NCI-H446 (cell line): ENCODE measurements at regions not wholly inside any gene's neighbourhood (a gene's known extent, or its start where the extent isn't known, plus 50 kb on each side); places are given as distances from the start of the nearest gene placed in this dataset.

Source experiments
- DNase-seq, 2 experiments: peaks; one replicate each; lab custom pipeline; 2025; lab: John Stamatoyannopoulos, UW

GRCh38 chr13:107113387-107113786 lies 545.5 kb upstream of the ARGLU1 start:
- DNase-seq, result no peak

DNA sequence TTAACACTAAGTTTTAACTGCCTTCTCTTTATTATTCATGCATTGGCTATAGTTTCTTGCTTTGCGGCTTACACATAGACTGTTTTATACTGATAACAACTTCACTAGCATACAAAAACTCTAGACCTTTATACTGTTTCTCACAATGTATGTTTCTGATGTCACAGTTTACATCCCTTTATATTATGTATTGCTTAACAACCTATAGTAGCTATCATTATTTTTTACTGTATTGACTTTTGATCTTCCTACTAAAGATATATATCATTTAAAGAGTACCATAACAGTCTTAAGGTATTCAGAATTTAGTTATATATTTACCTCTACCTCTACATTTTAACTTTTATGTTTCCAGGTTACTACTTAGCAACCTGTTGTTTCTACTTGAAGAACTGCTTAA lies 543.3 kb upstream of the ARGLU1 start:
- no peak for DNase-seq

DNA sequence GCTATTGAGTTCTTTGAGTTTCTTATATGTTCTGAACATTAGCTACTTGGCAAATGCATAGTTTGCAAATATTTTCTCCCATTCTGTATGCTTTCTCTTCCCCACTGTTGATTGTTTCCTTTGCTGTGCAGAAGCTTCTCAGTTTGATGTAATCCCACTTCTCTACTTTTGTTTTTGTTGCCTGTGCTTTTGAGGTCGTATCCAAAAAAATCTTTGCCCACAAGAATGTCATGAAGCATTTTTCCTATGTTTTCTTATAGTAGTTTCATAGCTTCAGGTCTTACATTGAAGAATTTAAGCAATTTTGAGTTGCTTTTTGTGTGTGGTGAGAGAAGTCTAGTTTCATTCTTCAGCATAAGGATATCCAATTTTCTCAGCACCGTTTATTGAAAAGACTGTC lies 536.7 kb upstream of the ARGLU1 start:
- DNase-seq, result no peak

DNA sequence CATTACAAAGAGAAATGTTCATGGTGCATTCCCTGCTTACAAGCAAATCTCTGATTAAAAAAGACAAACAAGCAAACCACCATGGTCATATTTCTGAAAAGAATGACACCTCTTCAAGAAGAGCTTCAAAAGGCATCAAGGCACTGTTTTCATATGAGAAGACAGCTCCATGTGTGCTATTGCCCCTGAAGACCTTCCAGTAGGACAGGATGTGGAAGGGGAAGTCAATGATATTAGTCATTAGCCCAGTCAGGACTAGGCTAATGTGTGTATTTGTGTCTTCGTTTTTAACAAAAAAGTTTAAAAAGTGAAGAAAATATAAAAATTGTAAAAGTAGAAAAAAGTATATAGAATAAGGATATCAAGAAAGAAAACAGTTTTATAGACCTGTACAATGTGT lies 534.7 kb upstream of the ARGLU1 start:
- DNase-seq, result no peak

- no peak for DNase-seq
Measured at GRCh38 chr13:107099661-107100060, 531.7 kb upstream of the ARGLU1 start.

DNA sequence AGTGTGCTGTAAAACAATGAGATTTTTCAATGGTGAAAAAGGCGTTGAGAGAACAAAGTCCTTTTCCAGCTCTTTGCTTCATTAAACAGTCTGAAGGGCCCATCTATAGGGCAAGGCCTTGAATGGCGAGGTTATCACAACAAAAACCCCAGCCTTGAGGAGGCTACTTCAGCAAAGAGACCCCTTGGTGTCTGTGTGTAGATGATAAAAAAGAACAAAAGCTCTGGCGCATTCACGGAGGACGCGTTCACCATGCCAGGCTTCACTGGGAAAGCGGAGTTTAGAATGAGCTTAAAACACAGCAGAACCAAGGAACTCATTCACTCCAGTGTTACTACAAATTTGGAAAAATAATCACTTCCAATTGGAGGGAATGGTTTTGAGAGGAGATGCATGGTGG lies 530.0 kb upstream of the ARGLU1 start:
- no peak for DNase-seq

DNA sequence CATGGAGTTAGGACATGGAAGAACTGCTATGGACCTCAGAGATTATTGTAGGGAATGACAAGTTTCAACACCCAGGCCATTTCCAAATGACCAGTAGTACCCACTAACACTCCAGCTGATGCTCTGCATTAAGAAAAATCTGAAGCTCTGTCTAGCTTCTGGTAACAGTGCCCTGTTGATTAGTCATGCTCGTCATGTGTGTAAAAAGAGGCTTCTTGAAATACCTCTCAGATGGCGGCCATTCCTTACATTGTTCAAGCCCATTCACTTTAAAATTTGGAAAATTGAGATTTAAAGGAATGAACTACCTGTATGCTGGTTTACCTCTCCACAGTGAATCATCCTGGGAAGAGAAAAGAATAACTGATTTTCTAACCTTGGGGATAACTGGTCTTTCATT lies 527.9 kb upstream of the ARGLU1 start:
- no peak for DNase-seq

GRCh38 chr13:107091861-107092260 lies 523.9 kb upstream of the ARGLU1 start:
- DNase-seq, result no peak

GRCh38 chr13:107091428-107091827 lies 523.5 kb upstream of the ARGLU1 start:
- DNase-seq, result no peak

DNA sequence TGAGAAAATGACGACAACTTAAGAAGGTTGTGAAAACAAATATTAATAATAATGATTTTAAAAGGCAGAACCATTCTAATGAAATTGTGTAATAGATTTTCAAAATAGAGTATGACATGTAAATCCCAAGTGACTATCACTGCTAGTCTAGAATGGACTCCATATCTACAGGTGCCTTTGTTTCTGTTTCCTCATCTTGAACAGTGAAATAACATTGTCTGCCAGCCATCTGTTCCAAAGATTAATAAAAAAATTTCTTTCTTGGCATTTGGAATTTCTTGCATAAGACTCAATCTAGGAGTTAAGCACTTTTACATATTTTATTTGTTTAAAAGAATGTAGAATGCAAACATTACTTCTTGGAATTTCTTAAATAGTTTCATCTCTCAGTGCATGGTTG lies 520.1 kb upstream of the ARGLU1 start:
- DNase-seq, result no peak

- peak in 1 of 2 experiments; percentile 0 for DNase-seq
Measured at GRCh38 chr13:107079423-107080049, 511.6 kb upstream of the ARGLU1 start.

DNA sequence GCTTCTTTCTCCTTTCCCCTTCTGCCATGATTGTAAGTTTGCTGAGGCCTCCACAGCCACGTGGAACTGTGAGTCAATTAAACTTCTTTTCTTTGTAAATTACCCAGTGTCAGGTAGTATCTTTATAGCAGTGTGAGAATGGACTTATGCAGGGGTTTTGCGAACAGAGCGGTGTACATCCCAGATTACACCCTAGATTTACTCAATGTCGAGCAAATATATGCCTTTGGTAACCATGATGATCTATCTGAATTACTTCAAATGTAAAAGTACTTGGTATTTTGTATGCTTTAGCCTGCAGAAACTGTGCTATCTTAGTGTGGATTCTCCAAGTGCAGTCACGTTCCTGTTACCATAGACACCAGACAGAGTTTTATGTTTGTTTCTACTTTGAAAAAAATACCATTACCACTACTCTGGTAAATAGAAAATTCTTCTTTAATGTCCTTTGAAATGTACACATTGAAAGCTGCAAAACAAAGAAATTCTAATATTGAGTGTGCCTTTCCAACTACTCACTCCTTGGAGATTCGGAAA lies 510.4 kb upstream of the ARGLU1 start:
- DNase-seq, result no peak

- DNase-seq, result no peak
Measured at GRCh38 chr13:107076801-107077200, 508.9 kb upstream of the ARGLU1 start.

DNA sequence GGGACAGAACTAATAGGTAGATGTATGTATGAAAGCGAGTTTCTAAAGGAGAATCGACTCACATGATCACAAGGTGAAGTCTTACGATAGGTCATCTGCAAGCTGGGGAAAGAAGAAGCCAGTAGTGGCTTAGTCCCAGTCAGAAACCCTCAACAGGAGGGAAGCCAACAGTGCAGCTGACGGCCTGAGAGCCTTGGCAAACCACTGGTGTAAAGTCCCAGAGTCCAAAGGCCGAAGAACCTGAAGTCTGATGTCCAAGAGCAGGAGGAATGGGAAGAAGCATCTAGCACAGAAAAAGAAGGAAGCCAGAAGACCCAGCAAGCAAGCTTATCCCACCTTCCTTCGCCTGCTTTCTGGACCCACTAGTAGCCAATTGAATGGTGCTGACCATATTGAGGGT lies 507.6 kb upstream of the ARGLU1 start:
- DNase-seq, result no peak

GRCh38 chr13:107070792-107071191 lies 502.9 kb upstream of the ARGLU1 start:
- no peak for DNase-seq

DNA sequence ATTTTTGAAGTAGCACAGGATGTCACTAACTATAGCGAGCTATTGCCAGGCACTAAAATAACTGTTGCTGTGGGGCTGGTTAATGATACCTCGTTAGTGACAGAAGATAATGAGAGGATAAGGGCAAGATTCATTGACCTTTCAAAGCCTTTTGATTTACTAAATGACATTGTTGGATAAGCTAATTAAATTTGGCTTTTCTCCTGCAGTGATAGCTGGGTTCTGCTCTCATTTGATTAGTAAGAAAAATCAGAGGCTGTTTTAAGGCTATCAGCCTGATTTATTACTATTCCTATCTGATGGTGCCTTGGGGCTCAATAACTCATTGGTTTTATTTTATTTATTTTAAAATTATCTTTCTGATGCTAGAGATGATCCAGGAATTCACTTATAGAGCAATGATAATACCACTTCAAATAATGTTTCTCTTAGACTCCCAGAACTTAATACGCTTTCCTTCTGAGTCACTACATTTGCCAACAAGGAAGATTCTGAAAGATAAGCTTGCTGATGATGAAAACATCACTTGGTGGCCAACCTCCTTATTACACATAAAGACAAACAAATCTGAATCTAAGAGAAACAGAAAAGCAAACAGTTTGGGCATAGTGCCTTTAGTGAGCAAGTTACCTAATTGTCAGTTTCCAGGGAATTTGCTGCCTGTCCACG lies 501.3 kb upstream of the ARGLU1 start:
- no peak for DNase-seq

DNA sequence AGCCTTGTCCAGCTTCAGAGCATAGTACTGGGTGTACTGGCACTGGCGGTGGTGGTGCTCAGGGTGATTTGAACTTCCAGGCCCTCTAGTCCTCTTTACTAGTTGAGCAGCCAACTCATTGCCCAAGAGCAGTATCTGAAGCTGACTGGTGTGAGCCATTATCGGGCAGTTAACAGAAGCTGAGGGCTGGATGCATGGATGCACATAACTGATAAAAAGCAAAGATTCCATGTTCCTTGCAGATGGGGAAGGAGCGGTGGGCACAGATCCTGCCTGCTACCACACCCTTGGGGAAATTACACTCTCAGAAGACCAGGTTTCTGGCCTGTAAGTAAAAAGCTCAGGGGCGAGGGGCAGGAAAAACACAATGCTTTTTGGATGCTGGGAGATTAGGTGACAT lies 499.4 kb upstream of the ARGLU1 start:
- no peak for DNase-seq

DNA sequence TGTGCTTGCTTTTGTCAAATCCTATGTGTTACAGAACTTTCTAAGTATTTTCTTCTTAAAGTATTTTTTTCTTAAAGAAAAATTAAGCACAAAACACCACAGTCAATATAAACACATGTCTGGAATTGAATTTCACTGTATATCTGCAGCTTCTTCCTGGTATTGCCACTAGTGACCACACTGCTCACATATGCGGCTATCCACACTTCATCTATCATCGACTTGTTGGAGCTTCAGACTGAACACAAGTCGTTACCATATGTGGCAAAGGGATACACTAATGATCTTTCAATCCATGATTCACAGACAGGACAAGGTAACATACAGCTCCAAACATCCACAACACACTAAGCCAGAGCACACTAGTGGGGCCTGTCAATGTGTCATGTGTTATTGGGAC lies 498.4 kb upstream of the ARGLU1 start:
- DNase-seq, result no peak

DNA sequence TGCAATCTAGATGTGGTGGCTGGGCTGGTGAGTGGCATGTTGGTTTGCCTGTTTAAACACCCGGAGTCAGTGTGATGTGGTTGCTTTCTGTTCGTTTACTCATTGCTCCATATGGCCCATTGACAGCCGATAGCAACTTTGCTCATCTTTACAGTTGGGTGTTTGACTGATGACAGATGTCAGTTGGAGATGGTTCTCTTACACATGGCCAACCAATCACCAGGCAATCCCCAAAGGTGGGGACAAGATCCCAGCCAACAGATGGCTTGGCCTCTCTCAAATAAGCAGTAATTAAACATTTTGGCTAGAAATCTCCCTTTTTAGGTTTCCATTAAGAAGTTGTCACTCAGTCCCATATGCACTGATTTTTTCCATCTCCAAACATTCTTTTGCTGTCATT lies 497.1 kb upstream of the ARGLU1 start:
- peak in 1 of 2 experiments; percentile 29 for DNase-seq

- DNase-seq, result no peak
Measured at GRCh38 chr13:107057028-107057631, 489.2 kb upstream of the ARGLU1 start.

DNA sequence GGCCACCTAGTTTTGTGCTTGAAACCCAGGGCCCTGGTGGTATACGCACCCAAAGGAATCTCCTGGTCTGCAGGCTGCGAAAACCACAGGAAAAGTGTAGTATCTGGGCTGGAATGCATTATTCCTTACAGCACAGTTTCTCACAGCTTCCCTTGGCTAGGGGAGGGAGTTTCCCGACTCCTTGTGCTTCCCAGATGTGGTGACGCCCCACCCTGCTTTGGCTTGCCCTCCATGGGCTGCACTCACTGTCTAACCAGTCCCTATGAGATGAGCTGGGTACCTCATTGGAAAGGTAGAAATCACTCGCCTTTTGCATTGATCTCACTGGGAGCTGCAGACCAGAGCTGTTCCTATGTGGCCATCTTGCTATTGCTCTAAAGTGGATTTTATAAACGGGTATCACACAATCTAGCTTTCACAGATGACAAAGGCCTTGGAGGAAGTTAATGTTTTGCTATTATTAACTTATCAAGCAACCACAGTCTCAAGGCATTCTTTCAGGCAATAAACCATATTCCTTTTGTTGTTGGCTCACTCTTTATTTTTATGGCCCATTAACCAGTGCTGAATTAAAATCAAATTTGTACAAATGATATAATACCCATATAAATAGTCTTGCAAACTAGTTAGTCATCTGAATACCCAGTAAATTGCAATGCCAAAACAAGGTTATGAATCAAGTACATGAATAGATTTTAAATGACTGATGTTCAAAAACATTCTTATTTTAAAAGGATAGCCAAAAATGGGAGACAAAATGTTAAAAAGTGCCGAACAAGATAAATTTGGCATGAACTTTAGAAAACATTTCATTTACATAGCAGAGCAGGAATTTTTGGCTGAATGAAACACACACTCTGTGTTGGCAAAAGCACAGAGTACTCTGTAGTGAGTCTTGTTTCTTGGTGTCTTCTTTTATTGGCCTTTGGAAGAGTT lies 475.4 kb upstream of the ARGLU1 start:
- DNase-seq, result no peak

DNA sequence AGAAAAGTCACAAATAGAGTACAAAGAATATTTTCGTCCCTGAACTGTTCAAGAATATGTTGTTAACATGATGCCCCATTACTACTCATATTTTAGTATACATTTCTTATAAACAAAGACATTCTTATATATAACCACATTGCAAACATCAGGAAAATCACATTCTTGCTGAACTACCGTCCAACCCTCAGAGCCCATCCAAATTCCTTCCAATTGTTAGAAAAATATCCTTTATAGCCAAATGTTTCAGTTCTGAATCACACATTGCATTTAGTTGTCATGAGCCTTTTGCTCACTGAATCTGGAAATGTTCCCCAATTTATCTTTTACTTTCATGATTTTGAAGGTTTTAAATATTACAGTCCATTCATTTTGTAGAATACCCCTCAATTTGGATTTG lies 467.8 kb upstream of the ARGLU1 start:
- DNase-seq, result no peak
